ENCODE measurements at regions not wholly inside any gene's neighbourhood (a gene's known extent, or its start where the extent isn't known, plus 50 kb on each side); places are given as distances from the start of the nearest gene placed in this dataset.

GRCh38 chr4:116233971-116234370 is 851.4 kb downstream of the TRAM1L1 start:
- TF ChIP-seq POLR2AphosphoS5 (IDR thresholded peaks at IDR 0.05; ENCODE audit: low read depth, low read length): no peak
- no peak for TF ChIP-seq POLR2A (IDR thresholded peaks at IDR 0.05; ENCODE audit: low read depth, low read length)
- no peak for TF ChIP-seq TAF1 (IDR thresholded peaks at IDR 0.05; ENCODE audit: low read depth, low read length)
- TF ChIP-seq SPI1 (IDR thresholded peaks at IDR 0.05; ENCODE audit: low read depth, low read length): no peak
- TF ChIP-seq POU2F2 (IDR thresholded peaks at IDR 0.05; ENCODE audit: low read depth, low read length): no peak
- TF ChIP-seq PAX5 (IDR thresholded peaks at IDR 0.05; ENCODE audit: insufficient read depth, low read length, severe bottlenecking): no peak

All from GM12891 (cell line).